ENCODE measurements at regions not wholly inside any gene's neighbourhood (a gene's known extent, or its start where the extent isn't known, plus 50 kb on each side); places are given as distances from the start of the nearest gene placed in this dataset.

DNA sequence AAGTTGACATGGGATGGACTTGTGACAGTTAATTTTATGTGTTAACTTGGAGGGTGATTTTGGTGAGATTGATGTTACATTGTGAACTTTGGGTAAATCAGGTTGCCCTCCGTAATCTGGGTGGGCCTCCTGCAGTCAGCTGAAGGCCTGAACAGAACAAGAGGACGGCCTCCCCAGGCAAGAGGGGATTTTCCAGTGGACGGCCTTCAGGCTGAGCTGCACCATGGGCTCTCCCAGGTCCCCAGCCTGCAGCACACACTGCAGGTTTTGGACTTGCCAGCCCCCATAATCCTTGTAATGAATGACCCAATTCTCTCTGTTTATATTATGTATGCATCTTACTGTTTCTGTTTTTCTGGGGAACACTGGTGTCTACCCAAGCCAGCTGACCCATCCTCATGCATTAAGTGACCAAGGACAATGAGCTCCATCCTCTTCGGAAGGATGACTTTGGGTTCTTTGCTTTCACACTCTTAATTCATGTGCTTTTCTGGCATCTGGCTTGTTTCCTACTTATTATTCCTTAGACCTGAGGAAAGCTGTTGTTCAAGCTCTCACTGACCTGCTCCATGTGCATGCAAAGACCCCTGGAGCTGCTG is 64.2 kb downstream of the DACT2 start:
- Histone ChIP-seq H3K4me1 (ENCODE audit: control insufficient read depth in 1 of 2, insufficient read depth in 2 of 2, low read length in 2 of 2) (peaks cover 0 to 2% of the 10 kb centered on the region in 2 donors), H3K27me3 (ENCODE audit: control insufficient read depth in 1 of 2, insufficient read depth in 2 of 2, low read length in 2 of 2) (no peaks in the 10 kb centered on the region), H3K36me3 (ENCODE audit: control insufficient read depth in 1 of 2, insufficient read depth in 2 of 2, low read length in 2 of 2) (no peaks in the 10 kb centered on the region), H3K9me3 (ENCODE audit: control insufficient read depth in 1 of 2, low read length in 2 of 2) (peaks cover 9 to 15% of the 10 kb centered on the region in 2 donors), H3K4me3 (ENCODE audit: low read depth in 1 of 2, low read length in 2 of 2) (no peak overlapping the region), H3K27ac (ENCODE audit: low read depth, low read length) (no peak overlapping the region), H3K9ac (ENCODE audit: low read depth in 1 of 2, low read length in 2 of 2) (no peak overlapping the region)

DNA sequence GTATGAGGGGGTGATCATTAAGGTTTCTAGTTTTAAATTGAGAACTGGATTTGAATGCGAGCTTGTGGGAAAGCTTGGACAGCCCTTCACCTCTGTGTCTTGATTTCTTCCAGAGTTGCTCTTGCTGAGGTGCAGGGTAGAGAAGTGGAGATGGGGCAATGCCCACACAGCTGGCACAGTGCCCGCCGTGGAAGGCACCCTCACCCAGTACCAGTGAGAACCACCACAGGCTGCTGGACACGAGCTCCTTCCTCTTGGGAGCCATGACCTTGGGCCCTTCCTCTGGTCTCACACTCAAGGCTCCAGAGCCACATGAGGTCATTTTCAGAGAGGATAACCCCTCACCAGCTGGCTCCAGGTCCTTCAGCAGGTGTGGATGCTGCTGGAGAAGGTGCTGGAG is 67.3 kb downstream of the DACT2 start:
- H3K27ac ChIP-seq (ENCODE audit: low read depth, low read length): no peak overlapping the region
- H3K27me3 ChIP-seq (ENCODE audit: control insufficient read depth in 1 of 2, insufficient read depth in 2 of 2, low read length in 2 of 2): no peaks in the 10 kb centered on the region
- no peak overlapping the region for H3K9ac ChIP-seq (ENCODE audit: low read depth in 1 of 2, low read length in 2 of 2)
- no peak overlapping the region for H3K4me3 ChIP-seq (ENCODE audit: low read depth in 1 of 2, low read length in 2 of 2)
- no peaks in the 10 kb centered on the region for H3K36me3 ChIP-seq (ENCODE audit: control insufficient read depth in 1 of 2, insufficient read depth in 2 of 2, low read length in 2 of 2)
- peaks cover 9 to 15% of the 10 kb centered on the region in 2 donors for H3K9me3 ChIP-seq (ENCODE audit: control insufficient read depth in 1 of 2, low read length in 2 of 2)
- H3K4me1 ChIP-seq (ENCODE audit: control insufficient read depth in 1 of 2, insufficient read depth in 2 of 2, low read length in 2 of 2): peaks cover 16 to 20% of the 10 kb centered on the region in 2 donors

DNA sequence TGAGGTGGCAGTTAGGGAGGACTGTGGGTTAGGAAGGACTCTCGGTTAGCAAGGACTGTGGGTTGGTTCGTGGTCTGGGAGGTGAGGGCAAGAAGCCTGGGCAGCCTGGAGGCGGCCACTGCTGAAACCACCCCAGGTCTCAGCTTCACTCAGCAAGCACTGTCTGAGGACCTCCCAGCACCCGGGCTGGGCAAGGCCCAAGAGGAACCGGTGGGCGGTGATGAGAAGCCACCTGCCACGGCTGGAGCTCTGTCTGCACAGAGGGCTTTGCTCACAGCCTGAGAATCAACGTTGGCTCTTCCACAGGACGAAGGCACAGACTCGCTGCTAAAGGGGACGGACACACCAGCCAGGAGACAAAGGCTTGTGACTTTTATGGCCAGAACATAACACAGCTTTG is 69.3 kb downstream of the DACT2 start:
- H3K9me3 ChIP-seq (ENCODE audit: control insufficient read depth in 1 of 2, low read length in 2 of 2): peaks cover 1 to 4% of the 10 kb centered on the region in 2 donors
- no peak overlapping the region for H3K4me3 ChIP-seq (ENCODE audit: low read depth in 1 of 2, low read length in 2 of 2)
- H3K9ac ChIP-seq (ENCODE audit: low read depth in 1 of 2, low read length in 2 of 2): no peak overlapping the region
- H3K27ac ChIP-seq (ENCODE audit: low read depth, low read length): no peak overlapping the region
- peaks cover 21 to 26% of the 10 kb centered on the region in 2 donors for H3K4me1 ChIP-seq (ENCODE audit: control insufficient read depth in 1 of 2, insufficient read depth in 2 of 2, low read length in 2 of 2)
- no peaks in the 10 kb centered on the region for H3K27me3 ChIP-seq (ENCODE audit: control insufficient read depth in 1 of 2, insufficient read depth in 2 of 2, low read length in 2 of 2)
- H3K36me3 ChIP-seq (ENCODE audit: control insufficient read depth in 1 of 2, insufficient read depth in 2 of 2, low read length in 2 of 2): no peaks in the 10 kb centered on the region

DNA sequence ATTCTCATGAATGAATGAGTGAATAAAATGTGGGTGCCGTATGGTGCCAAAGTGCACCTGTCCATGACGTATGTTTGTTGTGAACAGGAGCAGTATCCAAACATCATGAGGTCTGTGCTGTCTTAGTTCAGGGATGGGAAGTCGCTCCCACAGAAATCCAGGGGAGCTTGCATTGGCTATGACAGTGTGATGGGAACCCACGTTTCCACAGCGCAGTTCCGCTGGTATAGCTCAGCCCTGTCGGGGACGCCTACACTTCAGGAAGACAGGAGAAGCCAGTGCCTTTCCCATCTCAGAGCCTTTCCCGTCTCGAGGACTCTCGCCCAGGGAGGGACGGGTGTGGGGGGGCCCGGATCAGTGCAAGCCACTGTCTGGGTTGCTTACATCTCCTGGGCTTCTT is 69.8 kb downstream of the DACT2 start:
- no peaks in the 10 kb centered on the region for H3K36me3 ChIP-seq (ENCODE audit: control insufficient read depth in 1 of 2, insufficient read depth in 2 of 2, low read length in 2 of 2)
- H3K27me3 ChIP-seq (ENCODE audit: control insufficient read depth in 1 of 2, insufficient read depth in 2 of 2, low read length in 2 of 2): no peaks in the 10 kb centered on the region
- peaks cover 21 to 26% of the 10 kb centered on the region in 2 donors for H3K4me1 ChIP-seq (ENCODE audit: control insufficient read depth in 1 of 2, insufficient read depth in 2 of 2, low read length in 2 of 2)
- H3K9me3 ChIP-seq (ENCODE audit: control insufficient read depth in 1 of 2, low read length in 2 of 2): peaks cover 0 to under 1% of the 10 kb centered on the region in 2 donors
- H3K4me3 ChIP-seq (ENCODE audit: low read depth in 1 of 2, low read length in 2 of 2): no peak overlapping the region
- no peak overlapping the region for H3K9ac ChIP-seq (ENCODE audit: low read depth in 1 of 2, low read length in 2 of 2)
- H3K27ac ChIP-seq (ENCODE audit: low read depth, low read length): no peak overlapping the region

DNA sequence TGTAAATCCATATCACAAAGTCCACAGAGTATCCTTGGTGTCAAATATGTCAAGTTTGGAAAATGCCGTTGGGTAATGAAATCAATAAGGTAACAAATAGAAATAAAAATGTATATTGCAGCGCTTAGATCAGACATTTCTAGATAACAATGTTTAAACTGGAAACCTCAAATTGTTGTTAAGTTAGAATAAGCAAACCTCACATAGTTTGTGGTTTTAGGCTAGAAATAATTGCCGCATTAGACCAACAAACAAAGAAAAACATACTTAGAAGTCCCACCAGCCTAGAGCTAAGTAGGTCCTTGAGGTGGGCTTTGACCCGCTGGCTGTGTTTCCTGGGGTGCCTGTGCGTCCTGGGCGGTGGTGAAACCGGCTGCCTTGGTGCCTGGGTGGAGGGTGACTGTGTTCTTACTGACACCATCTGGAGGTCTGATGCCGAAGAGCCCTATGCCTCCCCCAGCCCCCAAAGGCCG is 71.4 kb downstream of the DACT2 start:
- no peaks in the 10 kb centered on the region for H3K27me3 ChIP-seq (ENCODE audit: control insufficient read depth in 1 of 2, insufficient read depth in 2 of 2, low read length in 2 of 2)

DNA sequence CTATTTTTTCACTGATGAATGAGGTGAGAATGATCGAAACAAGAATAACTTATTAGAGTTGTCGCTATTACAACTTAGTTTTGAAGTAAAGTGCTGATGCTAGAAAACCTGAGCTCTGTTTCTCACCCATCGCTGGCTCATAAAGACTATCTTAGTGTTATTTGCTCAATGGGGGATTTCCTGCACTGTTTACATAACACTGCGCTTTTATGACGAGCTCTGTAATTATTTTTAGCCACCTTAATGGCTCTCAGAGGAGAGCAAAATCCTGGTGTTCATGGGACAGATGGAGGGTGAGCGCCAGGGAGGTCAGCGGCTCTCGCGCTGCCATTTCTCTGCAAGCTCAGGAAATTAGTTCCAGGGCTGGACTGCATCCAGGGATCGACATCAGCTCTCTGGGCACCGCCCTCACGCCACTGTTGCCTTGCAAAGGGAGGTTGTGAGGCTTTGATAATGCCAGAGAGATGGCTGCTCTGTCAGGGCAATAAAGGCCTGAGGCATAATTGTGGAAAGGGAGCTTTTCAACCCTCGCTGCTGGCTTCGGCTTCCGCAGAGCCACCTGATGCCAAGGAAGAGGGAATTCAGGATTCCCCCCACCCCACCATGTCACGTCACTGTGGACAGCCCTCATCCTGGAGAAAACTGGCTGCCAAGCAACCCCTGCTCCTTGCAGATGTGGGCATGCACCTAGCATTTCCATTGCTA is 72.0 kb downstream of the DACT2 start:
- peak overlapping the region in 1 of 2 donors; percentile 13 for H3K4me3 ChIP-seq (ENCODE audit: low read depth in 1 of 2, low read length in 2 of 2)

More for the DNA sequence above, 71.4 kb downstream of the DACT2 start:
- Histone ChIP-seq H3K4me3 (ENCODE audit: low read depth in 1 of 2, low read length in 2 of 2) (peak overlapping the region in 1 of 2 donors; percentile 13), H3K27ac (ENCODE audit: low read depth, low read length) (no peak overlapping the region), H3K9ac (ENCODE audit: low read depth in 1 of 2, low read length in 2 of 2) (no peak overlapping the region), H3K36me3 (ENCODE audit: control insufficient read depth in 1 of 2, insufficient read depth in 2 of 2, low read length in 2 of 2) (no peaks in the 10 kb centered on the region), H3K9me3 (ENCODE audit: control insufficient read depth in 1 of 2, low read length in 2 of 2) (no peaks in the 10 kb centered on the region), H3K4me1 (ENCODE audit: control insufficient read depth in 1 of 2, insufficient read depth in 2 of 2, low read length in 2 of 2) (peaks cover 21 to 26% of the 10 kb centered on the region in 2 donors)

DNA sequence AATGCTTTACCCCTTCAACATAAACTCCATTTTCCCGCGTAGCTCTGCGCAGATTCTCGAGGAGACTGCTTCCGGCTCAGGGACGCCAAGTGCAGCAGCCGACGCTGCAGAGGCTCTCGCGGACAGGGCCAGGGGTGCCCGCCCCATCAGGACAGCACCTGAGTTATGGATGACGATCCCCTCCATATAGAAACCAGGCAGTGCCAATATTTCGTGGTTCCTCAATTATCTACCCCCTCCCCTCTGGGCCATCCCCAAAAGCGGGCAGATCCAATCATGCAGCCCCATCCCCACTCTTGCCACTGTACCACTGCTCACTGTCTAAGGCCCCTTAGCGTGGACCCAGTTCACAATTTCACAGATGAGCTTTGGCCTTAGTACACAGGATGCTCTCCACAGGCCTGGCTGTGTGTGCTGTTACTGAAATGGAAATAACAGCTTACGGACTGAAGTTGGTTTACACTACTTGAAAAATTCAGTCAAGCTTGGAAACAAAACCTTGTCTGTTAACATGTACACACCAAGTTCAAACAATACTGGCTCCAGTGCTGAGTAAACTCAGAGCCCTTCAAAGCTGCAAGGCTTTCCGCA is 74.5 kb downstream of the DACT2 start:
- no peak overlapping the region for H3K27ac ChIP-seq (ENCODE audit: low read depth, low read length)
- no peak overlapping the region for H3K9ac ChIP-seq (ENCODE audit: low read depth in 1 of 2, low read length in 2 of 2)
- H3K9me3 ChIP-seq (ENCODE audit: control insufficient read depth in 1 of 2, low read length in 2 of 2): no peaks in the 10 kb centered on the region
- H3K4me3 ChIP-seq (ENCODE audit: low read depth in 1 of 2, low read length in 2 of 2): no peak overlapping the region
- no peaks in the 10 kb centered on the region for H3K27me3 ChIP-seq (ENCODE audit: control insufficient read depth in 1 of 2, insufficient read depth in 2 of 2, low read length in 2 of 2)
- H3K4me1 ChIP-seq (ENCODE audit: control insufficient read depth in 1 of 2, insufficient read depth in 2 of 2, low read length in 2 of 2): peaks cover 21 to 26% of the 10 kb centered on the region in 2 donors
- H3K36me3 ChIP-seq (ENCODE audit: control insufficient read depth in 1 of 2, insufficient read depth in 2 of 2, low read length in 2 of 2): no peaks in the 10 kb centered on the region

More for the DNA sequence above, 72.0 kb downstream of the DACT2 start:
- Histone ChIP-seq H3K4me1 (ENCODE audit: control insufficient read depth in 1 of 2, insufficient read depth in 2 of 2, low read length in 2 of 2) (peaks cover 21 to 26% of the 10 kb centered on the region in 2 donors), H3K36me3 (ENCODE audit: control insufficient read depth in 1 of 2, insufficient read depth in 2 of 2, low read length in 2 of 2) (no peaks in the 10 kb centered on the region), H3K27me3 (ENCODE audit: control insufficient read depth in 1 of 2, insufficient read depth in 2 of 2, low read length in 2 of 2) (no peaks in the 10 kb centered on the region), H3K9me3 (ENCODE audit: control insufficient read depth in 1 of 2, low read length in 2 of 2) (no peaks in the 10 kb centered on the region), H3K9ac (ENCODE audit: low read depth in 1 of 2, low read length in 2 of 2) (no peak overlapping the region), H3K27ac (ENCODE audit: low read depth, low read length) (no peak overlapping the region)

DNA sequence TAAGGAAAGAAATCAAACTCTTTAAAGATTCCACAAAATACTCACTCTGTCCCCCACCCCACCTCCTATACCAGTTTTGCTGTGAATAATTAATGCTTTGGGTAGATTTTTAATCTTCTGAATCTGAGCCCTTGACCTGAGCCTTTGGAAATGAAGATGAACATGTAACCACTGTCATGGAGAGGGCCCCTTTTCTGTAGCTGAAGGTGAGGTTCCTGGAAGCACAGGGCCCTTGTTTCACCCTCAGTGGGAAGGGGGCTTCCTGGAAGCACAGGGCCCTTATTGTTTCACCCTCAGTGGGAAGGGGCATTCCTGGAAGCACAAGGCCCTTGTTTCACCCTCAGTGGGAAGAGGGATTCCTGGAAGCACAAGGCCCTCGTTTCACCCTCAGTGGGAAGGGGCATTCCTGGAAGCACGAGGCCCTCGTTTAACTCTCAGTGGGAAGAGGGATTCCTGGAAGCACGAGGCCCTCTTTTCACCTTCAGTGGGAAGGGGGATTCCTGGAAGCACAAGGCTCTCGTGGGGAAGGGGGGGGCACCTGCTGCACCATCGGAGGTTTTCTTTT is 75.7 kb downstream of the DACT2 start:
- Histone ChIP-seq H3K27me3 (ENCODE audit: control insufficient read depth in 1 of 2, insufficient read depth in 2 of 2, low read length in 2 of 2) (no peaks in the 10 kb centered on the region), H3K9me3 (ENCODE audit: control insufficient read depth in 1 of 2, low read length in 2 of 2) (no peaks in the 10 kb centered on the region), H3K9ac (ENCODE audit: low read depth in 1 of 2, low read length in 2 of 2) (no peak overlapping the region), H3K4me3 (ENCODE audit: low read depth in 1 of 2, low read length in 2 of 2) (no peak overlapping the region), H3K4me1 (ENCODE audit: control insufficient read depth in 1 of 2, insufficient read depth in 2 of 2, low read length in 2 of 2) (peaks cover 15 to 19% of the 10 kb centered on the region in 2 donors), H3K36me3 (ENCODE audit: control insufficient read depth in 1 of 2, insufficient read depth in 2 of 2, low read length in 2 of 2) (no peaks in the 10 kb centered on the region), H3K27ac (ENCODE audit: low read depth, low read length) (no peak overlapping the region)

DNA sequence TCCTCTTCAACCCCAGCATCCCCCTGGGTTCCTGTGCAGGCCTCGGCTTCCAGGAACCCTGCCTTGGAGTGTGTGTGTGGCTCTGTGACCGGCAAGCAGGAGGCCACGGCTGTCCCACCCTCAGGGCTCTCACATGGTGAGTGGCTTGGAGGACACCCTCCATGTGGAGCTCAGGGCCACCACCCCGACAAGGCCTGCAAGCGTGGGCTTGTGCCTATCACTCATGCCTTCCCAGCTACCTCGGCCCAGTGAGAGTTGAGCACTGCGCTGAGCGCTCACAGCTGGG is 76.7 kb downstream of the DACT2 start:
- Histone ChIP-seq H3K4me1 (ENCODE audit: control insufficient read depth in 1 of 2, insufficient read depth in 2 of 2, low read length in 2 of 2) (peaks cover 11 to 12% of the 10 kb centered on the region in 2 donors), H3K4me3 (ENCODE audit: low read depth in 1 of 2, low read length in 2 of 2) (no peak overlapping the region), H3K36me3 (ENCODE audit: control insufficient read depth in 1 of 2, insufficient read depth in 2 of 2, low read length in 2 of 2) (no peaks in the 10 kb centered on the region), H3K9ac (ENCODE audit: low read depth in 1 of 2, low read length in 2 of 2) (no peak overlapping the region), H3K9me3 (ENCODE audit: control insufficient read depth in 1 of 2, low read length in 2 of 2) (no peaks in the 10 kb centered on the region), H3K27ac (ENCODE audit: low read depth, low read length) (no peak overlapping the region), H3K27me3 (ENCODE audit: control insufficient read depth in 1 of 2, insufficient read depth in 2 of 2, low read length in 2 of 2) (no peaks in the 10 kb centered on the region)

All from duodenal mucosa (tissue), 2 donors.